ENCODE measurements at regions not wholly inside any gene's neighbourhood (a gene's known extent, or its start where the extent isn't known, plus 50 kb on each side); places are given as distances from the start of the nearest gene placed in this dataset.

DNA sequence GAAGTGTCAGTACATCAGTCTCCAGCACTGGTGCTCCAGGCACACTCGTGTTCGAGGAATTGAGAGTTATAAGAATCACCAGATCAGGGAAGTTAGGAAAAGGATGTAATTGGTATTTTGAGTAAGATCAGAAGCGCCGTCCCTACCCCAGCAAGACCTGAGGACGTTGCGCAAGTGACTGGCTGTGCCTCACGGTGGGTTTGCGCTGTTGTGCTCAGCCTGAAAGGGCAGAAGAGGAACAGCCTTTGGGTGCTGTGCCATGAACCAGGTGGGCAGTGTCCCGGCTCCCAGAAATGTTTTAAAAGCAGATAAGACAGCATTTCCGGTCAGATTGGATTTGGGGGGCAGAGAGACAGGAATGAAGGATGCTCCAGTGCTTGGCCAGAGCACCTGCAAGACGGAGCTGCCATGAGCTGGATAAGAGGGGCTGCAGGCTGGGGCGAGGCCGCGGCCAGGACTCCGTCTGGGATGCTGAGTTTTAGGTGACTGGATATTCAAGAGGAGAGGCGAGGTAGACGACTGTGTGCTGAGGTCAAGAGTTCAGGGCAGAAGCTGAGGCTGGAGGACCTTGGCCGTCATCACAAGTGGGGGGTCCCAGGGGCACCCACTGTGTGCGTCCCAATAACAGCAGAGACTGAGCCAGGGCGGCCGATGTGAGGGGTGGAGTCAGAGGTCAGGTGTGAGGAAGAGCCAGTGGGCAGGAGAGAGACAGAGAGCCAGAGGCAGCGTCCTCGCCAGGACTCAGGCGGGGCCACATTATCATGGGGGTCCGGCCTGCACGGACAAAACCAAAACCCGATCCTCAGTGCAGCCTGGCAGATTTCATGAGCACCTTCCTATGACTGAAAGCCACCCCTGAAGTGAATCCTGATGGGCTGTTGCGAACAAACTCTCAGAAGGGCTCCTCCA lies 77.7 kb upstream of the ALKAL2 start:
- TF ChIP-seq, protein P1, sequence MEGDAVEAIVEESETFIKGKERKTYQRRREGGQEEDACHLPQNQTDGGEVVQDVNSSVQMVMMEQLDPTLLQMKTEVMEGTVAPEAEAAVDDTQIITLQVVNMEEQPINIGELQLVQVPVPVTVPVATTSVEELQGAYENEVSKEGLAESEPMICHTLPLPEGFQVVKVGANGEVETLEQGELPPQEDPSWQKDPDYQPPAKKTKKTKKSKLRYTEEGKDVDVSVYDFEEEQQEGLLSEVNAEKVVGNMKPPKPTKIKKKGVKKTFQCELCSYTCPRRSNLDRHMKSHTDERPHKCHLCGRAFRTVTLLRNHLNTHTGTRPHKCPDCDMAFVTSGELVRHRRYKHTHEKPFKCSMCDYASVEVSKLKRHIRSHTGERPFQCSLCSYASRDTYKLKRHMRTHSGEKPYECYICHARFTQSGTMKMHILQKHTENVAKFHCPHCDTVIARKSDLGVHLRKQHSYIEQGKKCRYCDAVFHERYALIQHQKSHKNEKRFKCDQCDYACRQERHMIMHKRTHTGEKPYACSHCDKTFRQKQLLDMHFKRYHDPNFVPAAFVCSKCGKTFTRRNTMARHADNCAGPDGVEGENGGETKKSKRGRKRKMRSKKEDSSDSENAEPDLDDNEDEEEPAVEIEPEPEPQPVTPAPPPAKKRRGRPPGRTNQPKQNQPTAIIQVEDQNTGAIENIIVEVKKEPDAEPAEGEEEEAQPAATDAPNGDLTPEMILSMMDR (IDR thresholded peaks at IDR 0.05), result no peak
- no peak for TF ChIP-seq POLR2A (IDR thresholded peaks at IDR 0.05)
